ENCODE measurements at regions not wholly inside any gene's neighbourhood (a gene's known extent, or its start where the extent isn't known, plus 50 kb on each side); places are given as distances from the start of the nearest gene placed in this dataset.

DNA sequence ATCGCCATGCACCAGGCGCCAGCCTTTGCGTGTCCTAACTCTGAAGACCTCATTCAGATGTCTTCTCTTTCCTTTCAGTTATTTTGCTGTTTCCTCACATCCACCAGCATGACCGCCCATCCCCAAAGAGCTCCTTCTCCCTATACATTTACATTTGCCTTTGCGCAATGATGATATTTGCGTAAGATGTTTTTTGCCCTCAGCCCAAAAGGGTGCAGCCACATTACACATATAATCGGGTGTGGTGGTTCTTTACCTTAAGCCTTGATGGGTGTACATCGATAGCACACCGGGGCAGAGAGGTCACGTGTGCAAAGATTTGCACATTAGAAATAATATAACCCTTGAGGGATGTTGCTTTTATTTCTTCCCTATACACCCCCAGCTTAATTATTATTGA, 192.8 kb downstream of the HUNK start:
- Mint-ChIP-seq H3K27ac (no peak overlapping the region), H3K27me3 (ENCODE audit: insufficient read depth, low read depth, poor library complexity) (peaks cover 2% of the 10 kb centered on the region), H3K9me3 (no peaks in the 10 kb centered on the region), H3K4me1 (no peaks in the 10 kb centered on the region), H3K36me3 (ENCODE audit: low read depth) (no peaks in the 10 kb centered on the region), H3K4me3 (no peak overlapping the region)
- H2AFZ ChIP-seq: no peak overlapping the region
- H4K20me1 ChIP-seq (replicated peaks; ENCODE audit: insufficient read depth): no peaks in the 10 kb centered on the region
- TF ChIP-seq EZH2 (IDR thresholded peaks at IDR 0.05; ENCODE audit: low read depth, unreplicated experiment) (no peak), POLR2AphosphoS5 (IDR thresholded peaks at IDR 0.05; ENCODE audit: low read depth) (no peak), ZNF331 (CRISPR knock-in tag; IDR thresholded peaks at IDR 0.05; ENCODE audit: low read depth) (no peak), NANOG (IDR thresholded peaks at IDR 0.05; ENCODE audit: borderline replicate concordance) (no peak), STAT1 (IDR thresholded peaks at IDR 0.05; ENCODE audit: unreplicated experiment) (no peak), ZNF114 (CRISPR knock-in tag; IDR thresholded peaks at IDR 0.05) (no peak), JUNB (IDR thresholded peaks at IDR 0.05; ENCODE audit: unreplicated experiment) (no peak)
- TF ChIP-seq, protein P1, sequence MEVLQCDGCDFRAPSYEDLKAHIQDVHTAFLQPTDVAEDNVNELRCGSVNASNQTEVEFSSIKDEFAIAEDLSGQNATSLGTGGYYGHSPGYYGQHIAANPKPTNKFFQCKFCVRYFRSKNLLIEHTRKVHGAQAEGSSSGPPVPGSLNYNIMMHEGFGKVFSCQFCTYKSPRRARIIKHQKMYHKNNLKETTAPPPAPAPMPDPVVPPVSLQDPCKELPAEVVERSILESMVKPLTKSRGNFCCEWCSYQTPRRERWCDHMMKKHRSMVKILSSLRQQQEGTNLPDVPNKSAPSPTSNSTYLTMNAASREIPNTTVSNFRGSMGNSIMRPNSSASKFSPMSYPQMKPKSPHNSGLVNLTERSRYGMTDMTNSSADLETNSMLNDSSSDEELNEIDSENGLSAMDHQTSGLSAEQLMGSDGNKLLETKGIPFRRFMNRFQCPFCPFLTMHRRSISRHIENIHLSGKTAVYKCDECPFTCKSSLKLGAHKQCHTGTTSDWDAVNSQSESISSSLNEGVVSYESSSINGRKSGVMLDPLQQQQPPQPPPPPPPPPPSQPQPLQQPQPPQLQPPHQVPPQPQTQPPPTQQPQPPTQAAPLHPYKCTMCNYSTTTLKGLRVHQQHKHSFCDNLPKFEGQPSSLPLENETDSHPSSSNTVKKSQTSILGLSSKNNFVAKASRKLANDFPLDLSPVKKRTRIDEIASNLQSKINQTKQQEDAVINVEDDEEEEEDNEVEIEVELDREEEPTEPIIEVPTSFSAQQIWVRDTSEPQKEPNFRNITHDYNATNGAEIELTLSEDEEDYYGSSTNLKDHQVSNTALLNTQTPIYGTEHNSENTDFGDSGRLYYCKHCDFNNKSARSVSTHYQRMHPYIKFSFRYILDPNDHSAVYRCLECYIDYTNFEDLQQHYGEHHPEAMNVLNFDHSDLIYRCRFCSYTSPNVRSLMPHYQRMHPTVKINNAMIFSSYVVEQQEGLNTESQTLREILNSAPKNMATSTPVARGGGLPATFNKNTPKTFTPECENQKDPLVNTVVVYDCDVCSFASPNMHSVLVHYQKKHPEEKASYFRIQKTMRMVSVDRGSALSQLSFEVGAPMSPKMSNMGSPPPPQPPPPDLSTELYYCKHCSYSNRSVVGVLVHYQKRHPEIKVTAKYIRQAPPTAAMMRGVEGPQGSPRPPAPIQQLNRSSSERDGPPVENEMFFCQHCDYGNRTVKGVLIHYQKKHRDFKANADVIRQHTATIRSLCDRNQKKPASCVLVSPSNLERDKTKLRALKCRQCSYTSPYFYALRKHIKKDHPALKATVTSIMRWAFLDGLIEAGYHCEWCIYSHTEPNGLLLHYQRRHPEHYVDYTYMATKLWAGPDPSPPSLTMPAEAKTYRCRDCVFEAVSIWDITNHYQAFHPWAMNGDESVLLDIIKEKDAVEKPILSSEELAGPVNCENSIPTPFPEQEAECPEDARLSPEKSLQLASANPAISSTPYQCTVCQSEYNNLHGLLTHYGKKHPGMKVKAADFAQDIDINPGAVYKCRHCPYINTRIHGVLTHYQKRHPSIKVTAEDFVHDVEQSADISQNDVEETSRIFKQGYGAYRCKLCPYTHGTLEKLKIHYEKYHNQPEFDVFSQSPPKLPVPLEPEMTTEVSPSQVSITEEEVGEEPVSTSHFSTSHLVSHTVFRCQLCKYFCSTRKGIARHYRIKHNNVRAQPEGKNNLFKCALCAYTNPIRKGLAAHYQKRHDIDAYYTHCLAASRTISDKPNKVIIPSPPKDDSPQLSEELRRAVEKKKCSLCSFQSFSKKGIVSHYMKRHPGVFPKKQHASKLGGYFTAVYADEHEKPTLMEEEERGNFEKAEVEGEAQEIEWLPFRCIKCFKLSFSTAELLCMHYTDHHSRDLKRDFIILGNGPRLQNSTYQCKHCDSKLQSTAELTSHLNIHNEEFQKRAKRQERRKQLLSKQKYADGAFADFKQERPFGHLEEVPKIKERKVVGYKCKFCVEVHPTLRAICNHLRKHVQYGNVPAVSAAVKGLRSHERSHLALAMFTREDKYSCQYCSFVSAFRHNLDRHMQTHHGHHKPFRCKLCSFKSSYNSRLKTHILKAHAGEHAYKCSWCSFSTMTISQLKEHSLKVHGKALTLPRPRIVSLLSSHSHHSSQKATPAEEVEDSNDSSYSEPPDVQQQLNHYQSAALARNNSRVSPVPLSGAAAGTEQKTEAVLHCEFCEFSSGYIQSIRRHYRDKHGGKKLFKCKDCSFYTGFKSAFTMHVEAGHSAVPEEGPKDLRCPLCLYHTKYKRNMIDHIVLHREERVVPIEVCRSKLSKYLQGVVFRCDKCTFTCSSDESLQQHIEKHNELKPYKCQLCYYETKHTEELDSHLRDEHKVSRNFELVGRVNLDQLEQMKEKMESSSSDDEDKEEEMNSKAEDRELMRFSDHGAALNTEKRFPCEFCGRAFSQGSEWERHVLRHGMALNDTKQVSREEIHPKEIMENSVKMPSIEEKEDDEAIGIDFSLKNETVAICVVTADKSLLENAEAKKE (CRISPR knock-in tag; IDR thresholded peaks at IDR 0.05): no peak
- TF ChIP-seq, protein P2, sequence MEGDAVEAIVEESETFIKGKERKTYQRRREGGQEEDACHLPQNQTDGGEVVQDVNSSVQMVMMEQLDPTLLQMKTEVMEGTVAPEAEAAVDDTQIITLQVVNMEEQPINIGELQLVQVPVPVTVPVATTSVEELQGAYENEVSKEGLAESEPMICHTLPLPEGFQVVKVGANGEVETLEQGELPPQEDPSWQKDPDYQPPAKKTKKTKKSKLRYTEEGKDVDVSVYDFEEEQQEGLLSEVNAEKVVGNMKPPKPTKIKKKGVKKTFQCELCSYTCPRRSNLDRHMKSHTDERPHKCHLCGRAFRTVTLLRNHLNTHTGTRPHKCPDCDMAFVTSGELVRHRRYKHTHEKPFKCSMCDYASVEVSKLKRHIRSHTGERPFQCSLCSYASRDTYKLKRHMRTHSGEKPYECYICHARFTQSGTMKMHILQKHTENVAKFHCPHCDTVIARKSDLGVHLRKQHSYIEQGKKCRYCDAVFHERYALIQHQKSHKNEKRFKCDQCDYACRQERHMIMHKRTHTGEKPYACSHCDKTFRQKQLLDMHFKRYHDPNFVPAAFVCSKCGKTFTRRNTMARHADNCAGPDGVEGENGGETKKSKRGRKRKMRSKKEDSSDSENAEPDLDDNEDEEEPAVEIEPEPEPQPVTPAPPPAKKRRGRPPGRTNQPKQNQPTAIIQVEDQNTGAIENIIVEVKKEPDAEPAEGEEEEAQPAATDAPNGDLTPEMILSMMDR (conservative IDR thresholded peaks at IDR 0.05; ENCODE audit: low read depth in 2 of 2): no peak
- TF ChIP-seq, protein P3, sequence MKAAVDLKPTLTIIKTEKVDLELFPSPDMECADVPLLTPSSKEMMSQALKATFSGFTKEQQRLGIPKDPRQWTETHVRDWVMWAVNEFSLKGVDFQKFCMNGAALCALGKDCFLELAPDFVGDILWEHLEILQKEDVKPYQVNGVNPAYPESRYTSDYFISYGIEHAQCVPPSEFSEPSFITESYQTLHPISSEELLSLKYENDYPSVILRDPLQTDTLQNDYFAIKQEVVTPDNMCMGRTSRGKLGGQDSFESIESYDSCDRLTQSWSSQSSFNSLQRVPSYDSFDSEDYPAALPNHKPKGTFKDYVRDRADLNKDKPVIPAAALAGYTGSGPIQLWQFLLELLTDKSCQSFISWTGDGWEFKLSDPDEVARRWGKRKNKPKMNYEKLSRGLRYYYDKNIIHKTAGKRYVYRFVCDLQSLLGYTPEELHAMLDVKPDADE (IDR thresholded peaks at IDR 0.05): no peak
- ATAC-seq (no peak), DNase-seq (ENCODE audit: low spot score) (no peak)
- H3K9me2 ChIP-seq (ENCODE audit: insufficient read depth): no peaks in the 10 kb centered on the region
- no peaks in the 10 kb centered on the region for H3K79me2 ChIP-seq (replicated peaks; ENCODE audit: insufficient read depth)
- no peaks in the 10 kb centered on the region for H3K4me1 ChIP-seq (ENCODE audit: insufficient read depth)
- no peaks in the 10 kb centered on the region for H3K27me3 ChIP-seq (ENCODE audit: insufficient read depth)
- no peaks in the 10 kb centered on the region for H3K36me3 ChIP-seq (ENCODE audit: insufficient read depth)
- no peak overlapping the region for H3K27ac ChIP-seq (ENCODE audit: low read depth)
- H3F3A ChIP-seq (replicated peaks; ENCODE audit: low read depth): no peaks in the 10 kb centered on the region
- H3K4me3 ChIP-seq: no peak overlapping the region
- no peak overlapping the region for H3K4me2 ChIP-seq
